Peyer's patch (tissue), 4 donors: ENCODE measurements at regions not wholly inside any gene's neighbourhood (a gene's known extent, or its start where the extent isn't known, plus 50 kb on each side); places are given as distances from the start of the nearest gene placed in this dataset.

Experiments used
- CTCF ChIP-seq, 6 experiments: fragments of 450-650 bp in 4 of 6; fragments of 200-600 bp in 2 of 6; sonication (generic) in 1 of 6; IDR thresholded peaks; one replicate each; pipeline ENCODE4 v1.5.1; 2017 to 2019; ENCODE audit warnings: antibody characterized with exemption in 6 of 6, mild to moderate bottlenecking in 3 of 6, moderate library complexity in 1 of 6
- POLR2A ChIP-seq, 2 donors: fragments of 450-650 bp; IDR thresholded peaks; one replicate each; pipeline ENCODE4 v1.5.1; 2017; ENCODE audit warnings: antibody characterized with exemption in 2 of 2, mild to moderate bottlenecking in 2 of 2, moderate library complexity in 2 of 2

- TF ChIP-seq CTCF (IDR thresholded peaks at IDR 0.05) (no peak), POLR2A (IDR thresholded peaks at IDR 0.05) (no peak)
Observed at GRCh38 chr5:125402787-125403186, 656.3 kb upstream of the ZNF608 start.
